NCI-H2171 treated with DMSO at 0.1 percent for 48 hours (cell line): ENCODE measurements at regions not wholly inside any gene's neighbourhood (a gene's known extent, or its start where the extent isn't known, plus 50 kb on each side); places are given as distances from the start of the nearest gene placed in this dataset.
"Not testable (repeated sequence)": the region's sequence is repeated elsewhere in the genome, so short reads cannot be mapped to it uniquely, and the experiment has no call there.

Experiments used
- DNase-seq: peaks from one replicate; lab custom pipeline; 2025; lab: John Stamatoyannopoulos, UW

GRCh38 chr20:23299673-23300050 lies 50.9 kb upstream of the NXT1 start:
- DNase-seq = no peak

DNA sequence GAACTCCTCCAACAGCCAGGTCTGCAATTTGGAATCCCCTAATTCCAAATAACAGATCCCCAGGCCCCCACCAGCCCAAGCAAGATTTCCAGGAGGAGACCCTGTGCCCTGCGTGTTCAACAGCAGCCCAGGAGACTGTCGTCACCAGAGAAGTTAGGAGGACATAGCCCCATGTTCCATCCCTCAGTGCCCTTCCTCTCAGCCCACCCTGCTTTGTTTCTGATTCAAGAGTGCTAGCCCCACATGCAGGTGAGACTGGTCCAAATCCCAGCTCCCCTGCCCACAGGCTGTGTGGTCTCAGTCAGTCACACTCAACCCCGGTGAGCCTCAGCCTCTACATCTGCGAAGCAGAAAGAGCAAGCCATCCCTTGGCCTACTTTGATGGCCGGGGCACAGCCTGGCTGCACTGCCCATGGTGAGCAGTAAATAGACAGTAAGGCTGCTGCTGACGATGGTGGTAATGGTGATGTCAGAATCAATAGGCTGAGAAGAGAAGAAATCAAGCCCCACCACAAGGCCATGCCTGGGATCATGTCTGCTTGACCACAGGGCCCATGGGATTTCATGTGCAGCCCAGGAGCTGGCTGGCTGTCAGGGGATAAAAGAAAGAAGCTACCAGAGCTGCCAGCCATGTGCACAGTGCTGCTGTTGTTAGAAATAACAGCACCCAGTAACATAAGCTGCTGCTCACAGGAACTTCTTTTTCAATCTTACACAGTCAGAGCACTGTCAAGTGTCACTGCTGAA lies 51.5 kb upstream of the NXT1 start:
- no peak for DNase-seq

DNA sequence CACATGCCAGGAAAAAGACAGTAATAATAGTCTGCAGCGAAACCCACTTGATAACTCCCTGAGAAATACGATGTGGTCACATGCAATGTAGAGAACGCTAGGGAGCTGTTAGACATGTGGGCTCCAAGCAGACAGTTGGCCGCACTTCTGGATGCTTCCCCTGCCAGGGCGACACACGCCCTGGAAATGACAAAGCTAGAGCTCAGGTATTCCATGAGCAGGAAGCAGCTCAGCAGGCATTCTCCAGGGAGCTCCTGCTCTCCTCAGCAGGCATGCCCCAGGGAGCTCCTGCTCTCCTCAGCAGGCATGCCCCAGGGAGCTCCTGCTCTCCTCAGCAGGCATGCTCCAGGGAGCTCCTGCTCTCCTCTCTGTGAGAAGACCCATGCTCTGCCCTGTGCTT lies 52.4 kb upstream of the NXT1 start:
- DNase-seq = no peak

GRCh38 chr20:23296841-23297701 lies 53.5 kb upstream of the NXT1 start:
- no peak for DNase-seq

GRCh38 chr20:23295934-23296333 lies 54.7 kb upstream of the NXT1 start:
- no peak for DNase-seq

DNA sequence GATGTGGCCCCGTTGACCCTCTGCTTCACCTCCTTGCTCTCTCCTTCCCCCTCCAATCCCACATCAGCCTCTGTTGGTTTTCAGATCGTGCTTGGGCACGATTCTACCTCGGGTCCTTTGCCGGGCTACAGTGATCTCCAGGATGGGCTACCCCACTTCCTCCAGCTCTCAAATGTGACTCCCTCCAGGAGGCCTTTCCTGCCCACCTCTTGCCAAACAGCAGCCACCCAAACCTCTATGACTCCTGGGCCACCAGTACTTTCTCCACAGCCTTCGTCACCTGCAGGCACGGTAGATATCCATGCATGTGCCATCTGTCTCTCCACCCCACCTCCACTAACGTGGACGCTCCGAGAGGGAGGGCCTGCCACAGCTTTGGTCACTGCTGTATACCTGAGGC lies 55.9 kb upstream of the NXT1 start:
- DNase-seq = no peak

GRCh38 chr20:23294166-23294565 lies 56.4 kb upstream of the NXT1 start:
- DNase-seq = no peak

GRCh38 chr20:23293689-23294088 lies 56.9 kb upstream of the NXT1 start:
- DNase-seq = no peak

GRCh38 chr20:23292311-23292710 lies 58.3 kb upstream of the NXT1 start:
- DNase-seq = not testable (repeated sequence)

DNA sequence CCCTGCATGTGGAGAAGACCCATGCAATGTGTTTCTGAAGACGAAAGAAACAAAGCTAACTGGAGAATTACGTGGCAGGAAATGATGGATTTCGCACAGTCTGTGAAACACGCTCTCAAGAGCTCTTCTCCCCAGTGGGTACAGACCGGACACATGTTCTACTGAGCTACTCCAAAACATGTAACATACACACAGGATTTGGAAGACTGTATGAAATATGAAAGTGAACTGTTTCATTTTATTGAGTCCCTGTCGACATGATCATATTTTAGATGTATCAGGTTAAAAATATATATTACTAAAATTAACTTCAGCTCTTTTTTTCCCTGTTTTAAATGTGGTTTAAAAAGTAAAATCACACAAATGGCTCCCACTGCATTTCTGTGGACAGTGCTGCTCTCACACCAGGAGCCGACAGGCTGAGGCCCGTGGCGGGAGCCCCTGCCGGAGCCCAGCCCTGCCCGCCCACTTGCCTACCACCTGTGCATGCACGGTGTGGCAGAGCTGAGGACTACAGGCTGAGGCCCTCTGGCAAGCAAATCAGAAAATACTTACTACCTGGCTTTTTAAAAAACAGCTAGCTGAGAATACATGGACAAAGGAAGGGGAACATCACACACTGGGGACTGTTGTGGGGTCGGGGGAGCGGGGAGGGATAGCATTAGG lies 58.9 kb upstream of the NXT1 start:
- DNase-seq = no peak

GRCh38 chr20:23290761-23291574 lies 59.6 kb upstream of the NXT1 start:
- no peak for DNase-seq

DNA sequence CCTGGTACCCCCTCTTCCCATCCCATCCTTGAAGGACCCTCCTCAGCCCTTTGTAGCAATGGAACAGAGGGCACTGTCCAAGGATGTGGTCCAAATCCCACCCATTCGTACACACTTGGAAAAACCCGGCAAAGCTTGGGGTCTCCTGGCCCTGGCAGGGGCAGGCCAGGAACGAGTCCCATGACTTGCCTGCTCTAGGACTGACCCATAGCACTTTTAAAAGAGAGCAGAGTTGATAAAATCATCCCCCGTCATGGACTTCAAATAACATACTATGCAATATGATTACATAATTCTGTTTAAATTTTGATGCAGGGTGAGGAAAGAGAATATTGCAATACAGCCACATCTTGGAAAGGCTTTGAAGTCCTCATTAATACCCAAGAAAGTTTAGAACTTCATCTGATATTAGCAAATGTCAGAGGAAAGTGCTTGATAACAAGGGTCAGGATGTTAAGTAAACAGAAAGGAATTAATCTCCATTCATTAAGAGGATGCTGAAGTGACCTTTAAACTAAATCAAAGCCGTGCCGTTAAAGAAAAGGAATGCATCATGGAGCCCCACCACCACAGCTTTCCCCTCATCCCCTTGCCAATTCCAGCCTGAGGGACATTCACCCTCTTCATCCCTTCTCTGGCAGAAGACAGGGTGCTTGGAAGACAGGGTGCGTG lies 60.7 kb upstream of the NXT1 start:
- DNase-seq = no peak

DNA sequence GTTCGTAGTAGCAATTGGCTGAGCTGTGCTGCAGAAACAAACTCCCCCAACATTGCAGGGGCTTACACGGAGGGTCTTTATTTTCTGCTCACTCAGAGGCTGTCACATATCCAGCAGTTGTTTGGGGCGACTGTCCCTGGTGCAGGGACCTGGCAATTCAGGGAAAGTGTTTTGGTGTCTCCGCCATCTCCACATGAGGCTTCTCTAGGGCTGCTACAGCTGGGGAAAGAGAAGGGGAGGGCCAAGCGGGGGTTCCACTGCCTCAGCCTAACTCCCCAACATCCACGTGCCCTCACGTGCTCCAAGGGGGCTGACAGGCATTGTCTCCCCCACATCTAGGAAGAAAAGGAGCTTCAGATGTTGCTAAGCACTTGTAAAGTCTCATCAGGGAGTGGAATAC lies 61.3 kb upstream of the NXT1 start:
- DNase-seq = no peak

GRCh38 chr20:23287354-23288190 lies 63.0 kb upstream of the NXT1 start:
- no peak for DNase-seq

- DNase-seq = no peak
Measured at GRCh38 chr20:23286346-23286745, 64.2 kb upstream of the NXT1 start.

GRCh38 chr20:23285536-23285935 lies 65.1 kb upstream of the NXT1 start:
- no peak for DNase-seq

GRCh38 chr20:23284009-23284408 lies 66.6 kb upstream of the NXT1 start:
- DNase-seq = no peak

DNA sequence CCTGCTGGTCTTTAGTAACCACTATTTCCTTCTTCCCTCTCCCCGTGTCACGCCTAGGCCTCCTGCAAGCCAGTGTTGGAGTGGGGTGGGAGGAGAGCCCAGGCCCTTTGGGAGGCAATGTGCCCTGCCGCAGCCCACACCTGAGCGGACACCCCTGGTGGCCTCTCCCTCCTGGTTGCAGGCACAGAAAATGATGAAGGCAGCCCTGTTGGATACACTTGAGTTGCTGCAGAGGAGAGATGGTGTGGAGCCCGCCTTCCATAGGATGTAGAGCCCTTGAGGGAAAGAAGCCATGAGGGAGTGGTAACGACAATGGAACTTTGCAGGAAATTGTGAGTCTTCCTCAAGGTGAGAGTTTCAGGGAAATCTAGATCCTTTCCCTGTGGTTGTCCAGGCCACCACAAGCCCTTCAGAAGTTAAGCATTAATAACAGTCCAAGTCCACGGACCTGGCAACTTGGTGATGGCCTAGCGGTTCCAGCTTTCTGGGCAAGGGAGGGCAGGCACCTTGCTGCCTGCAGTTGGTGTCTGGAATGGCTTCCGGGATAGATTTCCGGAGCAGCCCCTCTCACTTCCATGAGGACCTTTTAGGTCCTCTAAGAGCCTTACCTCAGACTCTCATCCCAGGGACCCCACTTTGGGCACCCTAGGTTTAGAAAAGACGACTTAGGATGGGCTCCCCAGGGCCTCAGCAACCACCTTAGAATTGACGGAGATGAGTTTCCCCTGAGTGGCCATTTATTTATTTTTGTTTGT lies 67.3 kb upstream of the NXT1 start:
- DNase-seq = no peak

DNA sequence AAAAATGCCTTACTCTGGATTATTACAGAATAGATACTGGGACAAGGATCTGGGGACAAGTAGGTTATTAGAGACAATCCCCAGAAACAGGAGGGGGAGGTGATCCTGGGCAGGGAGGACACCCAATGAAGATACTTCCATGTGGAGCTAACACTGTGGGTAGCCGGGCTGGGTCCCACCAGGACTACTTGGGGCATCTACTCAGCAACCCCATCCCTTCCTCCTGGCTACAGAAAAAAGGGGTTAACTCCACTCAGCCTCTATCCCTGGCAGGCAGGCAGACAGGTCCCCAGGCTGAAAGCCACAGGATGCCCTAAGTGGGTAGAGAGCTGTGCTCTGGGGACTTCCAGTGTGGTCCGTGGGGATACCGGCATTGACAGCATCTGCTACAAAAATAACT lies 68.0 kb upstream of the NXT1 start:
- DNase-seq = no peak

GRCh38 chr20:23282111-23282510 lies 68.5 kb upstream of the NXT1 start:
- no peak for DNase-seq
